ENCODE measurements at regions not wholly inside any gene's neighbourhood (a gene's known extent, or its start where the extent isn't known, plus 50 kb on each side); places are given as distances from the start of the nearest gene placed in this dataset.

GRCh38 chr3:113062705-113063104, 71.9 kb downstream of the GTPBP8 start:
- no peak for DNase-seq (ENCODE audit: low read depth in 2 of 2)
- no peak for TF ChIP-seq CTCF (IDR thresholded peaks at IDR 0.05; ENCODE audit: low read depth, low read length)
- no peak overlapping the region for H3K4me3 ChIP-seq (replicated peaks in 1 of 2; ENCODE audit: low read depth in 2 of 2, low read length in 2 of 2)

- peak in 1 of 2 donors; percentile 19 for DNase-seq (ENCODE audit: low read depth in 2 of 2)
- TF ChIP-seq CTCF (IDR thresholded peaks at IDR 0.05; ENCODE audit: low read depth, low read length), result no peak
- no peak overlapping the region for H3K4me3 ChIP-seq (replicated peaks in 1 of 2; ENCODE audit: low read depth in 2 of 2, low read length in 2 of 2)
Observed at GRCh38 chr3:113063126-113063894, 72.5 kb downstream of the GTPBP8 start.

- H3K4me3 ChIP-seq (replicated peaks in 1 of 2; ENCODE audit: low read depth in 2 of 2, low read length in 2 of 2), result no peak overlapping the region
- no peak for DNase-seq (ENCODE audit: low read depth in 2 of 2)
- no peak for TF ChIP-seq CTCF (IDR thresholded peaks at IDR 0.05; ENCODE audit: low read depth, low read length)
Observed at GRCh38 chr3:113064183-113064582, 73.4 kb downstream of the GTPBP8 start.

GRCh38 chr3:113065336-113065735, 74.6 kb downstream of the GTPBP8 start:
- no peak for TF ChIP-seq CTCF (IDR thresholded peaks at IDR 0.05; ENCODE audit: low read depth, low read length)
- no peak for DNase-seq (ENCODE audit: low read depth in 2 of 2)
- H3K4me3 ChIP-seq (replicated peaks in 1 of 2; ENCODE audit: low read depth in 2 of 2, low read length in 2 of 2), result no peak overlapping the region

- no peak overlapping the region for H3K4me3 ChIP-seq (replicated peaks in 1 of 2; ENCODE audit: low read depth in 2 of 2, low read length in 2 of 2)
- peak; percentile 24 to 31 for DNase-seq (ENCODE audit: low read depth in 2 of 2)
- TF ChIP-seq CTCF (IDR thresholded peaks at IDR 0.05; ENCODE audit: low read depth, low read length), result no peak
Observed at GRCh38 chr3:113070072-113070640, 79.4 kb downstream of the GTPBP8 start.

- TF ChIP-seq CTCF (IDR thresholded peaks at IDR 0.05; ENCODE audit: low read depth, low read length), result no peak
- H3K4me3 ChIP-seq (replicated peaks in 1 of 2; ENCODE audit: low read depth in 2 of 2, low read length in 2 of 2), result no peak overlapping the region
- peak; percentile 26 to 43 for DNase-seq (ENCODE audit: low read depth in 2 of 2)
Observed at GRCh38 chr3:113070681-113071113, 79.9 kb downstream of the GTPBP8 start.

Data from cardiac fibroblast (primary cell).